ENCODE measurements at regions not wholly inside any gene's neighbourhood (a gene's known extent, or its start where the extent isn't known, plus 50 kb on each side); places are given as distances from the start of the nearest gene placed in this dataset.

DNA sequence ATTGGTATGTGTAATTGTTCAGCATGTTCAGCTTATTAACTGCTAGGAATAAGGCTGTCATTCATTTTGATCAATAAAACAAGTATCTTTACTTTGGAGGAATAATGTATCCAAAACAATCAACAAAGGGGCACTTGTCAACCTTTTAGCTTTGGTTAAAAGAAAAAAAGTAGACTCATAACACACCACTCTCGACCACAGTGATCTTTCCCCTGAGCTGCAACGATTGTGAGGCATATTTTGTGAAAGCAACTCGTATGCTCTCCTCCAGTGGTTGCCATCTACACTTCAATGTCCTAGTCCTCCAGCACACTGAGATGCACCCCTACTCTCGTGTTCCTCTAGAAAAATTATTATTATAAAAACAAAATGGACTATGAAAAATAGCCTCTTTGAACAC, 60.1 kb upstream of the PDE7B start:
- Mint-ChIP-seq H3K4me1 (ENCODE audit: low read depth) (no peaks in the 10 kb centered on the region), H3K9me3 (no peaks in the 10 kb centered on the region), H3K27ac (no peak overlapping the region), H3K27me3 (no peaks in the 10 kb centered on the region), H3K36me3 (no peaks in the 10 kb centered on the region), H3K4me3 (no peak overlapping the region)
- no peak for DNase-seq
- POLR2A ChIA-PET: no interaction called here
- intact Hi-C loops (cut with micrococcal nuclease): no loop called here
- CTCF ChIA-PET: no interaction called here

DNA sequence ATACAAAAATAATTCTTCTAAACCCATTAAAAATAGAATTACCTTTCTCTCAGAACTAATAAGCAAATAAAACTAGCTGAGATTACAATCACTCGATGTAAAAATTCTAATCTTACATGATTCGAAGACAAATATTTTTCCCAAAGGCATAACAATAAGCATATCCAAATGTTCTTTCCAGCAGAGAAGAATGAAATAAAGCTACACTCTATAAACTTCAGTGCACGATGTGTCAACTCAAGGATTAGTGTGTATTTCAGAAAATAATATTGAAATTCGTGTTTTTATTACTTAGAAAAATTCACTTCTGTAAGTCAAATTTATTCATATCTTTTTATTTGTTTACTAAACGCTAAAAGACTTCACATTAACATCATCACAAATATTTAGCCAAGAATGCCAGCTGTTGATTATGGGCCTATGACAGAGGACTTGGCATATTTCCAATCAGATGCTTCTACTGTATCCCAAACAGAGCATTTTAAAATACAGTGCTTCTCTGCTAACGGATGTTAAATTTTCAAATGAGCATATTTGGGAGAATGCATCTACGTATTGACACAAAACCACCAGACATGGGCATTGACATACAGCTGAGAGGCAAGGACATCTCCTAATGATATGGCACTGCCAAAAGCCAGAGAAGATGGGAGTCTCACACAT, 54.7 kb upstream of the PDE7B start:
- DNase-seq: no peak
- Mint-ChIP-seq H3K27ac (no peak overlapping the region), H3K36me3 (no peaks in the 10 kb centered on the region), H3K27me3 (no peaks in the 10 kb centered on the region), H3K4me3 (no peak overlapping the region), H3K4me1 (ENCODE audit: low read depth) (peaks cover 5% of the 10 kb centered on the region), H3K9me3 (no peaks in the 10 kb centered on the region)
- intact Hi-C loops (cut with micrococcal nuclease): no loop called here
- POLR2A ChIA-PET: no interaction called here
- CTCF ChIA-PET: no interaction called here

DNA sequence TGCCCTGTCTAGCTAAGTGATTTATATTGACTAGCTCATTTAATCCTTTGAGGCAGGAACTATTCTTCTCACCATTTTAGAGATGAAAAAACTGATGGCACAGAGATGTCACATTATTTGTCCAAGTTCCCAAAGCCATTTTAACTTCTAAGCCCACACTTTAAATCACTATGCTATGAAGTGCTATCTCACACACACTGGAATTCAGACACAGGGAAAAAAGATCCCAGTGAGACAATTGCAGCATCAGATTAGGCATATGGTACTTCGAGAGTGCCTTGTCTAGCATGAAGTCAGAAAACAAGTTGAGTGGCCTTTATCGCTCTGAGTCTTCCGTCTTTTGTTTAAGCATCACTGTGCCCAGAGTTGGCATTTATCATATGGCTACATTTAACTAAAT, 54.1 kb upstream of the PDE7B start:
- no peak overlapping the region for H3K4me3 Mint-ChIP-seq
- ChIA-PET CTCF (no interaction called here), POLR2A (no interaction called here)
- no peak for DNase-seq
- no peaks in the 10 kb centered on the region for H3K36me3 Mint-ChIP-seq
- H3K27ac Mint-ChIP-seq: no peak overlapping the region
- H3K9me3 Mint-ChIP-seq: no peaks in the 10 kb centered on the region
- intact Hi-C loops (cut with micrococcal nuclease): no loop called here
- peaks cover 5% of the 10 kb centered on the region for H3K4me1 Mint-ChIP-seq (ENCODE audit: low read depth)
- no peaks in the 10 kb centered on the region for H3K27me3 Mint-ChIP-seq

DNA sequence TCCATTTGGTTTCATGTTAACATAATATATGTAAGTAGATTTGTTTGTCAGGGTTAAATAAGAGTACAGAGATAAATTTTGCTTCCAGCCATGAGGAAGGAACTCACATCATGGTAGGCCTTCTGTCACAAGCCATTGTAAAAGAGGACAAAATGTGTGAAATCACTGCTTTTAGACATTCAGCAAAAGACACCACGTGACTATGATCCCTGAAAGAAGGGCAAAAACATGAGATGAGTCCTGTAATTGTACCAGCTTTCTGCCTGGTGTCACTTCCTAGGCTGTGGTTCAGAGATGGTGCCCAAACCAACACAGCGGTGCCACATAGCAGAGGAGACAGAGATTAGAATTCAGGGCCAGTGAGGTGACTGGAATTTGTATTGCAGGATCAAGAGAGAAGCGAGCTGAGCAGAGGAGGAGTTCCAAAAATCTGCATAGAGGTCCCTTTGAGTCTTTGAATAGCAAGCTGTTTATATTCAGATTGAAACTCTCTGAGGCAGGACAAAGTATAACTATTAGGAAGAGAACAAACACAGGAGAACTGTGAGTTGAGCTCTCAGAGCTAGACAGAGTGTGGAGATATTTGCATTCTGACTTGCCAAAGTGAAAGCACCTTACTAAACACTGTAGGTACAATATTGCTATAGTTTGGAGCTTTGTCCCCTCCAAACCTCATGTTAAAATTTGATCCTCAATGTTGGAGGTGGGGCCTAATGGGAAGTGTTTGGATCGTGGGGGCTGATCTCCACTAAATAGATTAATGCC, 52.6 kb upstream of the PDE7B start:
- no peak for DNase-seq
- H3K27me3 Mint-ChIP-seq: no peaks in the 10 kb centered on the region
- H3K36me3 Mint-ChIP-seq: no peaks in the 10 kb centered on the region
- H3K4me3 Mint-ChIP-seq: no peak overlapping the region
- POLR2A ChIA-PET: no interaction called here
- H3K9me3 Mint-ChIP-seq: no peaks in the 10 kb centered on the region
- no peak overlapping the region for H3K27ac Mint-ChIP-seq
- peaks cover 5% of the 10 kb centered on the region for H3K4me1 Mint-ChIP-seq (ENCODE audit: low read depth)
- CTCF ChIA-PET: interaction anchor here (0.6 to 1.4 kb wide), 2 partner anchors 27 to 111 kb away, joined by 3 to 4 read pairs; no protein-coding TSS in a partner anchor
- intact Hi-C loops (cut with micrococcal nuclease): no loop called here

Data from activated CD4-positive, alpha-beta memory T cell treated with anti-CD3 and anti-CD28 coated beads for 36 hours (primary cell).